HG02870 (cell line): ENCODE measurements at regions not wholly inside any gene's neighbourhood (a gene's known extent, or its start where the extent isn't known, plus 50 kb on each side); places are given as distances from the start of the nearest gene placed in this dataset.
"Not testable (repeated sequence)": the region's sequence is repeated elsewhere in the genome, so short reads cannot be mapped to it uniquely, and the experiment has no call there.

ENCODE experiments used
- ATAC-seq: cut with Tn5 transposase; IDR thresholded peaks from one replicate; pipeline ENCODE4 v1.9.1; 2021; ENCODE audit warnings: mild to moderate bottlenecking, moderate library complexity; ENCODE audit not compliant: unreplicated experiment

DNA sequence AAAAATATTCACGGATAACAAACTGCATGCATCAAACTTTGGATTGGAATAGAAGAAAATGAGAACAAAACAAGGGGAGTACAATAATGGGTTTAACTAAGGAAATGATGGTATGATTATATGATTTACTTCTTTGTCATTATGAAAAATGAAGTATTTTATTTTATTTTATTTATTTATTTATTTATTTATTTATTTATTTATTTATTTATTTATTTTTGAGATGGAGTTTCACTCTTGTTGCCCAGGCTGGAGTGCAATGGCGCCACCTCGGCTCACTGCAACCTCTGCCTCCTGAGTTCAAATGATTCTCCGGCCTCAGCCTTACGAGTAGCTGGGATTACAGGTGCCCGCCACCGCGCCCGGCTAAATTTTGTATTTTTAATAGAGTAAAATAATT is 234.1 kb upstream of the SEMA3C start:
- not testable (repeated sequence) for ATAC-seq

DNA sequence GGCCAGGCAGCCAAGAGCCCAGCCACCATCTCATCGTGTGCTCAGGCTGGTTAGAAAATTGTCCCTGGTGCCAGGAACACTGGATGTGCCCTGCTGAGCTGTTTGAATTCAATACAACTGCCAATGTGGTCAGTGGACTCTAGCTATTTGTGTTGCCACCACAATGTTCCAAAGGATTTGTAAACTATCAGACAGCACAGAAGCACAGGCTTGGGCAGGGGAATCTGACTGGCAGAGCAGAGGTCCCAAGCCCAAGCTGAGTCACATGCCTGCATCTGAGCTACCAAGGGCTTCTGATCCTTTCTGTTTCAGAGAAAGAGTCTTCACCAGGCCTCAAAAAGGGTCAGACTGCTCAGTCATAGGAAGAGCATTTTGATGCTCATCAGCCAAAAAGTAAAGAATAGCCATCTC is 232.1 kb upstream of the SEMA3C start:
- ATAC-seq: no peak

GRCh38 chr7:81143856-81144255 is 225.0 kb upstream of the SEMA3C start:
- no peak for ATAC-seq

DNA sequence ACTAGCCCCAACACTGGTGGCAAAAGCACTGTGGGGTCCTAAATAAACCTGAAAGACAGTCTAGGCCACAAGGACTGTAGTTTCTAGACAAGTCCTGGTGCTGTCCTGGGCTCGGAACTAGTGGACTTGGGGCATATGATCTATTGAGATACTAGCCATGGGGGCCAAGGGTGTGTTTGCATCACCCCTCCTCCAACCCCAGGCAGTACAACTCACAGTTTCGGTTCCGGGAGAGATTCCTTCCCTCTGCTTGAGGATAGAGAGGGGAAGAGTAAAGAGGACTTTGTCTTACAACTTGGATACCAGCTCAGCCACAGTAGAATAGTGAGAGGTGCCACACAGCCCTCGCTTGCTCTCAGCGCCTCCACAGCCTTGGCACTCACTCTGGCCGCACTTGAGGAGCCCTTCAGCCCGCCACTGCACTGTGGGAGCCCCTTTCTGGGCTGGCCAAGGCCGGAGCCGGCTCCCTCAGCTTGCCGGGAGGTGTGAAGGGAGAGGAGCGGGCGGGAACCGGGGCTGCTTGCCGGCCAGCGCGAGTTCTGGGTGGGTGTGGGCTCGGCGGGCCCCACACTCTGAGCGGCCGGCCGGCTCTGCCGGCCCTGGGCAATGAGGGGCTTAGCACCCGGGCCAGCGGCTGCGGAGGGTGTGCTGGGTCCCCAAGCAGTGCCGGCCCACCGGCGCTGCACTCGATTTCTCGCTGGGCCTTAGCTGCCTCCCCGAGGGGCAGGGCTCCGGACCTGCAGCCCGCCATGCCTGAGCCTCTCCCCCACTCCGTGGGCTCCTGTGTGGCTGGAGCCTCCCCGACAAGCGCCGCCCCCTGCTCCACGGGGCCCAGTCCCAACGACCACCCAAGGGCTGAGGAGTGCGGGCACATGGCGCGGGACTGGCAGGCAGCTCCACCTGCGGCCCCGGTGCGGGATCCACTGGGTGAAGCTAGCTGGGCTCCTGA is 222.7 kb upstream of the SEMA3C start:
- not testable (repeated sequence) for ATAC-seq

DNA sequence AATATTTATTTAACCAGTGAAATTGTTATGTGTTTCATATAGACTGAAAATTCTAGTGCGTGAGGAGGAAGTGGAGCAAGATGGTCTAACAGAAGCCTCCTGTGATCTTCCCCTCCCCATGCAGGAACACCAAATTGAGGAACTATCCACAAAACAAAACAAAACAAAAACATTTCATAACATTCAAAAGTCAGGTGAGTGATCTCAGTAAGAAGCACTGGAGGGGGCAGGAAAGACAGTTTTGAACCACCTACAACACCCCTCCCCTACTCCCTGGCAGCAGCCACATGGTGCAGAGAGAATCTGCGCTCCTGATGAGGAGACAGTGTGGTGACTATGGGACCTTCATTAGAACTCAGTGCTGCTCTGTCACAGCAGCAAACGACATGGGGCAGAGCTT is 221.9 kb upstream of the SEMA3C start:
- no peak for ATAC-seq

DNA sequence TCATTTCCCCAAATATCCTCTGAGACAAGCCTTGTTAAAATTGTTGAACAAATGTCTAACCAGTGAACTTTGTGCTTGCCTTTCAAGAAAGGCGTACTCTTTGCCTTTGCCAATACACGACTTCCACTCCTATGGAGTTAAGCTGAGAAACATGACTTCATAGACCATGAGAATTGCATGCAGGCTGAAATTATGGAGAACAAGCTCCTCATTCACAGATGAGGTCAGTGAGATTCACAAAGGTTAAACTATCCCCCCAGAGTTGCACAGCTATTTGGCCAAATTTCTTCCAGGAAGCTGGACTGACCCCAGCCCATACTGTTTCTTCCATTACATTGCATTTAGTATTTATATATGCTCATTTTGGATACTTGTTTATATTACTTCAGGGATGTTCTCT is 221.4 kb upstream of the SEMA3C start:
- ATAC-seq: no peak

DNA sequence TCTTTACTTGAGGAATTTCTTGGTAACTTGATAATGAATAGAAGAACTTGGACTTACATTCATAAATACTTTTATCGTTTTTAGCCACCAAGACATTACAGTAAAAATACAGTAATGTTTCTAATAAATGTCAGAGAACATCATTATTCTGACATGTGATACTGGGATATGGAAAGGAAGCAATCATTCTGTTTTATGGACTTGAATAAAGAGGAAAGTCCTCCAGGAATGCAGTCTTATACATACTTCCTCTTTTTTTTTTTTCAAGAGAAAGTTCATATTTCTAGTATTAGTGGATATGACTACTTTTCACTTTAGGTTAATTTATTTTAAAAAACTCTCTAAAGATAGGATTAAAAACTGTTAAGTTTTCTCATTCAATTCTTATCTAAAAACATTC is 220.0 kb upstream of the SEMA3C start:
- ATAC-seq: no peak

DNA sequence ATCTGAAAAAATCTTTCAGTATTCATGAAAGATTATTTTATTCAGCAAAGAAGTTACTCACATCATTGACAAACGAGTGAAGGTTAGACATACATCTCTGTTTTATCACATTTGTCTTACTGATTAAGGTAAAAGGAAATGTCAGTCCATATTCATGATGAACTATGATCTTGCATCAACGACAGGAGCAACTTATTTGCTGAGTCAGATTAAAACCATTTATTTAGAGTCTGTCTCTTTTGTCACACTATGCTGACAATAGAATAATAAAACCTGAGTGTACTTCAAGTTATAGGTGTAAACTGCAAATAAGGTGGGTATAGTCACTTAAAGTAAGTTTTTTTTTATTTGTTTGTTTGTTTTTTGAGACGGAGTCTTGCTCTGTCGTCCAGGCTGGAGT is 216.5 kb upstream of the SEMA3C start:
- ATAC-seq: no peak

GRCh38 chr7:81128011-81128410 is 209.2 kb upstream of the SEMA3C start:
- ATAC-seq: no peak

GRCh38 chr7:81120803-81121202 is 202.0 kb upstream of the SEMA3C start:
- ATAC-seq: no peak

GRCh38 chr7:81120111-81120510 is 201.3 kb upstream of the SEMA3C start:
- ATAC-seq: no peak

DNA sequence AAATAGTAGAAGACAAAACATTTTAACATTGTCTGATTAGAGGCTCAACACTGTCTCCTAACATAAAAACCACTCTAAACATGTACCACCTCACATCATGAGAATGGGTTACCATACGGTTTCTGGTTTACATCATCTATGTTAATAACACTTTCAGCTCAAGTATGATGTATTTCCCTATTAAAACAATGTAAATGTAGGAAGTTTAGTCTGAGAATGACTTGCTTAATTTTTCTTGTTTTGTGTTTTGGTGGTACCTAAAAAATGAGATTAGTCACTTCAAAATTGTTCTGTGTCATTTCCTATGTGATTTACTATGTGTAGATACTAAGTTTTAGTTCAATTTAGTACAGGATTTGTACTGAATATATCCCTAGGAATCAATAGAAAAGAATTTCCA is 195.8 kb upstream of the SEMA3C start:
- ATAC-seq: no peak

GRCh38 chr7:81112731-81113130 is 193.9 kb upstream of the SEMA3C start:
- ATAC-seq: no peak

- ATAC-seq: no peak
Observed at GRCh38 chr7:81111781-81112540, 193.1 kb upstream of the SEMA3C start.

GRCh38 chr7:81111358-81111757 is 192.5 kb upstream of the SEMA3C start:
- no peak for ATAC-seq

DNA sequence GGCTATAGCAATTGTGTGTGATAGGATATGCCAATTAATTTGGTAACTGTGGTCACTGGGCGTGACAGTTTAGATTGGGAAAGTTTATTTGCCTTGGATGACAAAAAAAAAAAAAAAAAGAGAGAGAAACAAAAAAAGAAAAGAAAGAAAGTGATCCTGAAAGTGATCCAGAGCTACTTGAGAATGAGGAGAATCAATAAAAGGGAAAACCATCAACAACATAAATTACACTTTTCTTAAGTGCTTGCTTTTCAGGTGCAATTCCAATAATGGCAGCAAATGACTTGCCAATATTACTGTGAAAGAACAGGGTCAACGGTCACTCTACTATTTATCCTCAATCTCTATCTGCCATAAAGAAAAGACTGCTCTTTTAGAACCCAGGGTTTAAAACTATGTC is 191.8 kb upstream of the SEMA3C start:
- ATAC-seq: no peak

- no peak for ATAC-seq
Observed at GRCh38 chr7:81098213-81098612, 179.4 kb upstream of the SEMA3C start.

DNA sequence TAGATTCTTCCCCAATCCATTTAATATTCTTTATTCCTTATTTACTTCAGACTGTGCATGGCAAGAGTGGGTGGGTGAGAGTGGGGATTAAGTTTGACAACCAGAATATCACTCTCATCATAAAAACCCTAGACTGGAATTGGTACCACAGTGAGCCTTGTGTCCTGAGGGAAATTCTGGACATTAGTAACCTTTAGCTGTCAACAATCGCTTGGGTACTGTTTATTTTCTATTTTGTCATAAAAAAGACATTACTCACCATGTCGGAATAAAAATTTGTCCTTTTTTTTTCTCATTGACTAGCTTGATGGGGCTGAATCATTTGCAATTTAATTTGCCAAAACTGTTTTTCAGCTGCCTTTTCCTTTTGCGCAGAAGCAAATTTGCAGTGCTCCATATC is 176.1 kb upstream of the SEMA3C start:
- ATAC-seq: no peak

DNA sequence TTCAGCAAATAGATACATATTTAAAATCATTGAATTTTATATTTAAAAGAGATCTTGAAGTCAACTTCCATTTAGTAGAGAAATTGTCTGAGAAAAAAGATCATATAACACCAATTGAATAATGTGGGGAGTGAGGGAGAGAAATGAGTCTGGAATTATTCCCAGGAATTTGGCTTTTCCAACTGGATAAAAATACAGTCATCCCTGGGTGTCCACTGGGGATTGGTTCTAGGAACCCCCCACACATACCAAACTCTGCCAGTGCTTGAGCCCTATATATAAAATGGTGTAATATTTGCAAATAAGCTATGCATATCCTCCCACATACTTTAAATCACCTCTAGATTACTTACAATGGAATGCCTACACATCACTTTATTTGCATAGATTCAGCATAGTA is 162.8 kb upstream of the SEMA3C start:
- no peak for ATAC-seq

- ATAC-seq: no peak
Observed at GRCh38 chr7:81080553-81080952, 161.7 kb upstream of the SEMA3C start.

DNA sequence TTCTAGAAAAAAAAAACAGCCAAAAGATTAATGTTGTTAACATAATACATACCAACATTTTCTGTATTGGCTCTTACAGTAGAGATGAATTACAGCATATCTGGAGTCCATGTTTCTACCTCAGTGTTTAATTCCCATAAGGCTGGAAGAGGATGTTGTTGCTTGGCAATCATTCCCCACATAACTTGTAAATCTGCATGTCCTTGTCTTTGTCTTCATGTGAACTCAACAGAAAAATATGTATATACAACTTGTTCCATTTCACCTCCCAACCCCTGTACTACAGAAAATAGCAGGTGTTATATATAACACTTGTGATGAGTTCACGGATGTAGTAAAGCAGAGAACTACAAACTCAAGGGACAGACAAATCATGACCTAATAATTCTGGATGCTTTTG is 160.9 kb upstream of the SEMA3C start:
- ATAC-seq: no peak

DNA sequence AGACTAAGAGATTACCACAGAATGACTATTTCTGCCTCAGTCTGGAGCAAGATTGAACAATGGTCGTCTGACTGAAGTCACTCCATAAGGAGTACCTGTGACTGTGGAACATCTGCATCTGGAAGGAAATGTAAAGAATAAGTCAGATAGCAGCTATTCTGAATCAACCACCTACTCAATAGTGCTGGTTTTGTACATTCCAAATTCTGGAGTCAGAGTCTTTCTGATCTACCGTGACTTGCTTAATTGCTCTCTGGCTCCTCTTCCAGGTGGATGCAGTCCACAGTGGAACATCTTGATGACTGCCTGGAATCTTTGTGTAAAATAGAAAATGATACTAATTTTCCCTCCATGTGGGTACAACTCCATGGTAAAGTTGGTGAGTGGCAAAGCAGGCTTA is 156.3 kb upstream of the SEMA3C start:
- no peak for ATAC-seq
